Epithelial cell of esophagus (primary cell): ENCODE measurements at regions not wholly inside any gene's neighbourhood (a gene's known extent, or its start where the extent isn't known, plus 50 kb on each side); places are given as distances from the start of the nearest gene placed in this dataset.

Experiments
- DNase-seq: peaks from one replicate; pipeline ENCODE4 v3.0.0; 2010; ENCODE audit warnings: low read depth
- H3K4me3 ChIP-seq: 2 replicates; pipeline ENCODE4 v1.5.1; 2011; ENCODE audit warnings: mild to moderate bottlenecking, low read length, control low read depth
- CTCF ChIP-seq: IDR thresholded peaks from 2 replicates; pipeline ENCODE4 v1.5.1; 2011; ENCODE audit warnings: low read depth, mild to moderate bottlenecking, low read length, control low read depth, inconsistent platforms; ENCODE audit not compliant: insufficient read depth; ENCODE audit errors: missing control alignments

DNA sequence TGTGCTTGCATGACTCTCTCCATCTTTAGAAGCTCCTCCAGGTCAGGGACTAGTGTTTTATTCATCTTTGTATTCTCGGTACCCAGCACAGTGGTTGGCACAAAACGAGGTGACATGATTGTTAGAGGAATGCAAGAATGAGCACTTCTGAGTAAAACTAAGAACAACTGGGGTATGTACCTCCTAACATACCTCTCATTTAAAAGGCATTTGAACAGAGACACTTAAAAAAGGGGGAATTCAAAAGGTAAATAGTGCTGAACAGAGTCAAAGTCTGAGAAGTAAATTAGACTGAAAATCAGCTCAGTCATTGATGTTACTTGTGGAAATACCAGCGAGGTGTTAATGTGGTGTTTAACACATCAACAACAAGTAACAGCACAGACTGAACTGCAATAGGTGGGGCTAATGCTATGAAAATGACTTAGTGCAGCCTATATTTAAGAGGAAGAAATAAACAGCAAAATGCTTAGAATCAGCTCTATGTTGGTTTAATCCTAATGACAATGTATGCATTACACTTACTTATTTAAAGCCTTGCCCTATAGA is 102.4 kb downstream of the TMCO5A start:
- no peak overlapping the region for H3K4me3 ChIP-seq
- TF ChIP-seq CTCF: no peak

DNA sequence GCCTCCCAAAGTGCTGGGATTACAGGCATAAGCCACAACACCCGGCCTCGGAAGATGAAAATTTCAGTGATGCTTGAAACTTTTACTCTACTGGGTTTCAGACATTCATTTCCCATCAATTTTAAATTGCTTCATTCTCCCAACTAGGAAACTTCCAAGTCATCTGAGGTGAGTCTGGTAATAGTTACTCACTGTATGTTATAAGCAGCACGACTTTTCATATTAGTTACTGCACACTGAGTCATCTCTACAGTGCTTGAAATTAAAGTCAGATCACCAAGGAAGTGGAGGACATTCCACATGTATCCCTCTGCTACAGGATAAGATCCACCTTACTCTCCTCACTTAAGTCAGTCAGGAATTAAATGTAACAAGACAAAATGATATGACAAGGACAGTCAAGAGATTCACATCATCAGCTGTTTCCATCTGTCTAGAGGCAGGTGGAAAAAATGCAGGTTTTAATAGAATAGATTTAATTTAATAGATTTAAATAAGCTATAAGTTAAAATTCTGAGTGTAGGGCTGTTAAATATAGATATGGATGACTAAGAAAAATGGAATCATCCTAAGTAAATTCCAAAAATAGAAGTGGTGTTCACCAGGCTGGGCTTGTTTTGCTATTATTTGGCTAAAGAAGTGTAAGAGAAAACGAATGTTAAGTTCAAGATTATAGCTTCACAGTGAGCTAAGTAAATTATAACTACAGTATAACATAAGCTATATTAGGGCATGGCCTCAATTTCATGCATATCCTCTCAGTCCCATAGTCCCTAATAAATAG is 104.4 kb downstream of the TMCO5A start:
- DNase-seq: peak; percentile 88
- no peak overlapping the region for H3K4me3 ChIP-seq
- TF ChIP-seq CTCF: no peak

More for the DNA sequence above, 102.4 kb downstream of the TMCO5A start:
- DNase-seq: no peak

DNA sequence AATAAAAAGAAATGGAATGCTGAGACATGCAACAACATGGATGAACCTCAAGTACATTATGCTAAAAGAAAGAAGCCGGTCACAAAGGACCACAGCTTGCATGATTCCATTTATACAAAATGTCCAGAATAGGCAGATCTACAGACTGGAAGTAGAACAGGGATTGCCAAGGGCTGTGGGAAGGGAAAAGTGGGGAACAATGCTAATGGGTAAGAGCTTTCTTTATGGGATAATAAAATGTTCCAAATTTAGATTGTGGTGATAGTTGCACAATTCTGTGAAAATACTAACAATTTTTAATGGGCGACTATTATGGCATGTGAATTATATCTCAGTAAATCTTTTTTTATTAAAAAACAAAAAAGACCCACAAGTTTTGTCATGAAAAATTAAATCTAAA is 106.2 kb downstream of the TMCO5A start:
- no peak for DNase-seq
- no peak overlapping the region for H3K4me3 ChIP-seq
- no peak for TF ChIP-seq CTCF

DNA sequence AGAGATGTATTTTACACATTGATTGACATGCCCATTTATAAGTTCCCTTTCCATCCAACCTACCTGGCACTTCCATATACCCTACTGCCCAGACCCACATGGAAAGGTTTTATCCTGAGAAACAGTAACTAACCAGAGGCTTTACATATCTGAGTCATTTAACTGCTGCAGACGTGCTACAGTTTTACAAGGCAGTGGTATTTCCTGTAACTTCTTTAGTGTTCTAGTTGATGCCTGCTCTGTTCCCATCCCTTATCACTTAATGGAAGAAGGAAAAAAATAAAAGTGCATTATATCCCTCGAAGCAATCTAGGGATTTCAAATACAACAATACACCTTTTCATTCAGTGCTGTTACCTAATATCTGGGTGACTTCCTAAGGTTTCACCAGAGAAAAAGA is 107.1 kb downstream of the TMCO5A start:
- TF ChIP-seq CTCF: no peak
- DNase-seq: peak; percentile 69
- no peak overlapping the region for H3K4me3 ChIP-seq

DNA sequence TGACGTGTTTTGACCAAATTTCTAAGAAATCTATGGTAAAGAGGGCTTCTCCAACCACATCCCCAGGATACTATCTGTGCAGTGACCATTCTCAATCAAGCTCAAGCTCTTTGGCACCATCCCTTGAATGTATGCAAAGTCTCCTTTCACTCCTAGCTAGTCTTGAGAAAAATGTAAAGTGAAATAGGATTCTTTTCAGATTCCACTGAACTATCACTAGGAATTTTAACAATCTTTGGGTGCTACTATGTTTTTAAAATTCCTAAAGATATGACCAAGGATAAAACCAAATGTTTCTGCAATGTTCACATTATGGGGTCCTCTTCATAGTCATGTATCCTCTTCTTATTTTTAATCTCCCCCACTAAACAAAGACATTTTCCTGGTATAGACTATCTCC is 107.8 kb downstream of the TMCO5A start:
- DNase-seq: no peak

DNA sequence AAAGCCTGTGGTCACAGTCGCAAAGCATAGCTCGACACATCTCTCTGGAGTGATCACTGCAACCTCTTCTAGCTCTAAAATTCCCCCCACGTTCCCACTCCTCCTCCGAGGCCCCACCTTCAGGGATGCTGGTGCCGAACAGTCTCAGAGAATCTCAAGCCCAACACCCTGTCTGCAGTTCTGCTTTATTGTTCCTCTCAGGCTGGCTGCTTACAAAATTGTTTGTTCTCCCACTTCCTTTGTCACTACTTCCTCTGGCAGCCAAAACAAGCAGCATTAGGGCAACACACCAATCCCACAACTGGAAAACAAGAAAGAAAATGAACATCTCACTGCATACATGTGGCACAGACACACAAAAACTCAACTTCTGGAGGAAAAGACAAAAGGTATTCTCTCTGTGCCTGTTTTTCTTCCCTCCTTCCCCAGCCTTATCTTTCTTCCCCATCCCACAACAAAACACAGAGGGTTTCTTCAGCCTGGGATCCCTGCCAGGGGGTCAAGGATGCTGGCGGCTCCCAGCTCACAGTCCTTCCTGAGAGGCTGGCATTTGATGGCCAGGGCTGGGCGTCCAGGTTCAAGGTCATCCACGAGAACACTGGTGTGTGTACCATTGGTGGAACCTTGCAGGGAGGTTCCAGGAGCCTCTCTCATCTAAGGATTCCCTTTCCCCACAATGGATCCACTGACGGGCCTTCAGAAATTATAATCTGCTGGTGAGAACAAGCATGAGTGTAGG is 108.4 kb downstream of the TMCO5A start:
- TF ChIP-seq CTCF: no peak
- no peak overlapping the region for H3K4me3 ChIP-seq
- no peak for DNase-seq

More for the DNA sequence above, 107.8 kb downstream of the TMCO5A start:
- no peak for TF ChIP-seq CTCF
- H3K4me3 ChIP-seq: no peak overlapping the region
